GM23338 (cell line): ENCODE measurements at regions not wholly inside any gene's neighbourhood (a gene's known extent, or its start where the extent isn't known, plus 50 kb on each side); places are given as distances from the start of the nearest gene placed in this dataset.

Experiments used
- ATAC-seq: fragments of 200-7000 bp; cut with Tn5 transposase; 3 replicates; pipeline ENCODE4 v1.9.1; 2020
- DNase-seq: peaks from one replicate; pipeline ENCODE4 v3.0.0-alpha.2; 2015; ENCODE audit warnings: low spot score
- H2AFZ ChIP-seq: fragments of 200-600 bp; sonication (generic); 2 replicates; pipeline ENCODE4 v1.8.0; 2016; ENCODE audit warnings: antibody characterized with exemption, mild to moderate bottlenecking, moderate library complexity
- H3F3A ChIP-seq: fragments of 200-600 bp; sonication (generic); replicated peaks from 2 replicates; pipeline ENCODE4 v1.8.0; 2017; ENCODE audit warnings: antibody characterized with exemption, mixed run types, low read depth
- H3K27ac ChIP-seq: fragments of 200-600 bp; sonication (generic); 2 replicates; pipeline ENCODE4 v1.6.1; 2016; ENCODE audit warnings: low read depth
- H3K27me3 ChIP-seq: fragments of 200-600 bp; sonication (generic); 2 replicates; pipeline ENCODE4 v1.8.0; 2016; ENCODE audit warnings: mild to moderate bottlenecking, mixed run types, moderate library complexity; ENCODE audit not compliant: insufficient read depth
- H3K36me3 ChIP-seq: fragments of 200-600 bp; sonication (generic); 2 replicates; pipeline ENCODE4 v1.8.0; 2016; ENCODE audit warnings: mild to moderate bottlenecking; ENCODE audit not compliant: insufficient read depth
- H3K4me1 ChIP-seq: fragments of 200-600 bp; sonication (generic); 2 replicates; pipeline ENCODE4 v1.8.0; 2016; ENCODE audit warnings: mild to moderate bottlenecking, moderate library complexity; ENCODE audit not compliant: insufficient read depth
- H3K4me2 ChIP-seq: fragments of 200-600 bp; sonication (generic); 2 replicates; pipeline ENCODE4 v1.7.1; 2017; ENCODE audit warnings: mixed run types
- H3K4me3 ChIP-seq: fragments of 200-600 bp; sonication (generic); 2 replicates; pipeline ENCODE4 v1.6.1; 2016; ENCODE audit warnings: mixed run types
- H3K79me2 ChIP-seq: fragments of 200-600 bp; sonication (generic); replicated peaks from 2 replicates; pipeline ENCODE4 v1.8.0; 2017; ENCODE audit warnings: mild to moderate bottlenecking; ENCODE audit not compliant: insufficient read depth
- H3K9me2 ChIP-seq: fragments of 200-600 bp; sonication (generic); 2 replicates; pipeline ENCODE4 v1.8.0; 2017; ENCODE audit not compliant: insufficient read depth
- H4K20me1 ChIP-seq: fragments of 200-600 bp; sonication (generic); replicated peaks from 2 replicates; pipeline ENCODE4 v1.8.0; 2017; ENCODE audit warnings: mild to moderate bottlenecking; ENCODE audit not compliant: insufficient read depth
- H3K27ac Mint-ChIP-seq: 2 replicates; pipeline ENCODE4 v1.8.0; 2020; ENCODE audit warnings: inconsistent platforms, mild to moderate bottlenecking, moderate library complexity, mixed read lengths
- H3K27me3 Mint-ChIP-seq: 3 replicates; pipeline ENCODE4 v1.8.0; 2022; ENCODE audit warnings: low read depth, mild to moderate bottlenecking, moderate library complexity, mixed read lengths, inconsistent platforms; ENCODE audit not compliant: insufficient read depth, poor library complexity
- H3K36me3 Mint-ChIP-seq: 3 replicates; pipeline ENCODE4 v1.8.0; 2021; ENCODE audit warnings: low read depth, mild to moderate bottlenecking, inconsistent platforms, moderate library complexity, mixed read lengths
- H3K4me1 Mint-ChIP-seq: 3 replicates; pipeline ENCODE4 v1.8.0; 2020; ENCODE audit warnings: mild to moderate bottlenecking, inconsistent platforms, mixed read lengths
- H3K4me3 Mint-ChIP-seq: 3 replicates; pipeline ENCODE4 v1.8.0; 2021; ENCODE audit warnings: moderate library complexity, mild to moderate bottlenecking, inconsistent platforms, mixed read lengths
- H3K9me3 Mint-ChIP-seq: 3 replicates; pipeline ENCODE4 v1.8.0; 2020; ENCODE audit warnings: moderate library complexity, mild to moderate bottlenecking, inconsistent platforms, mixed read lengths
- CREB1 ChIP-seq: fragments of 250-450 bp; sonication (Bioruptor Pico); IDR thresholded peaks from 2 replicates; pipeline ENCODE4 v1.5.0; 2020; ENCODE audit warnings: low read depth, mild to moderate bottlenecking, moderate library complexity
- EZH2phosphoT487 ChIP-seq: fragments of 200-600 bp; sonication (generic); IDR thresholded peaks from one replicate; pipeline ENCODE4 v1.8.1; 2018; ENCODE audit warnings: antibody characterized with exemption; ENCODE audit not compliant: unreplicated experiment
- JUNB ChIP-seq: IDR thresholded peaks from one replicate; pipeline ENCODE4 v1.6.1; 2016; ENCODE audit warnings: antibody characterized with exemption; ENCODE audit not compliant: unreplicated experiment
- POLR2AphosphoS5 ChIP-seq: IDR thresholded peaks from 2 replicates; pipeline ENCODE4 v1.6.1; 2016; ENCODE audit warnings: antibody characterized with exemption, low read depth
- ZNF114 ChIP-seq: fragments of 250-450 bp; sonication (Bioruptor Pico); IDR thresholded peaks from 2 replicates; pipeline ENCODE4 v1.5.0; 2020; ENCODE audit warnings: mild to moderate bottlenecking, moderate library complexity
- ZNF331 ChIP-seq: fragments of 250-450 bp; sonication (Bioruptor Pico); IDR thresholded peaks from 2 replicates; pipeline ENCODE4 v1.5.0; 2020; ENCODE audit warnings: low read depth, mild to moderate bottlenecking, moderate library complexity
- TF ChIP-seq, protein P1 (sequence below): fragments of 250-450 bp; sonication (Bioruptor Pico); IDR thresholded peaks from 2 replicates; pipeline ENCODE4 v1.5.0; 2020; ENCODE audit warnings: mild to moderate bottlenecking, moderate library complexity

DNA sequence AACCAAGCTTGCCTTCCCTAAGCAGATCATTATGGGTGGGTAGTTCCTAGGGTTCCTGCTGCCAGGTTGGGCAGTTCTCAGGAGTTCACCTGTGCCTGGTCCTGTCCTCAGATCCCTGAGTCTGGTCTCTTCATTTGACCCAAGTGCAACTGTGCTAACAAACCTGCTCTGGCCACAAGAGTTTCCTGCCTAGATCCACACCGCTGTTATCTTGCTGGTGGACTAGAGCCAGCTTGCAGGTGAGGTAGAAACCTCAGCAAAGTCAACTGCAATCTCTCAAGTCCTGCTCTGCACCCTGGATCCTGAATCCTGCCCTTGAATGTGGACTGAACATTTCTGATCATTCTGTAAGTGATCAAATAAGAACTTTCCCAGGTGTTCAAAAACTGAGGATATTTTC, 191.8 kb upstream of the LRFN2 start (continued):
- TF ChIP-seq, protein P1, sequence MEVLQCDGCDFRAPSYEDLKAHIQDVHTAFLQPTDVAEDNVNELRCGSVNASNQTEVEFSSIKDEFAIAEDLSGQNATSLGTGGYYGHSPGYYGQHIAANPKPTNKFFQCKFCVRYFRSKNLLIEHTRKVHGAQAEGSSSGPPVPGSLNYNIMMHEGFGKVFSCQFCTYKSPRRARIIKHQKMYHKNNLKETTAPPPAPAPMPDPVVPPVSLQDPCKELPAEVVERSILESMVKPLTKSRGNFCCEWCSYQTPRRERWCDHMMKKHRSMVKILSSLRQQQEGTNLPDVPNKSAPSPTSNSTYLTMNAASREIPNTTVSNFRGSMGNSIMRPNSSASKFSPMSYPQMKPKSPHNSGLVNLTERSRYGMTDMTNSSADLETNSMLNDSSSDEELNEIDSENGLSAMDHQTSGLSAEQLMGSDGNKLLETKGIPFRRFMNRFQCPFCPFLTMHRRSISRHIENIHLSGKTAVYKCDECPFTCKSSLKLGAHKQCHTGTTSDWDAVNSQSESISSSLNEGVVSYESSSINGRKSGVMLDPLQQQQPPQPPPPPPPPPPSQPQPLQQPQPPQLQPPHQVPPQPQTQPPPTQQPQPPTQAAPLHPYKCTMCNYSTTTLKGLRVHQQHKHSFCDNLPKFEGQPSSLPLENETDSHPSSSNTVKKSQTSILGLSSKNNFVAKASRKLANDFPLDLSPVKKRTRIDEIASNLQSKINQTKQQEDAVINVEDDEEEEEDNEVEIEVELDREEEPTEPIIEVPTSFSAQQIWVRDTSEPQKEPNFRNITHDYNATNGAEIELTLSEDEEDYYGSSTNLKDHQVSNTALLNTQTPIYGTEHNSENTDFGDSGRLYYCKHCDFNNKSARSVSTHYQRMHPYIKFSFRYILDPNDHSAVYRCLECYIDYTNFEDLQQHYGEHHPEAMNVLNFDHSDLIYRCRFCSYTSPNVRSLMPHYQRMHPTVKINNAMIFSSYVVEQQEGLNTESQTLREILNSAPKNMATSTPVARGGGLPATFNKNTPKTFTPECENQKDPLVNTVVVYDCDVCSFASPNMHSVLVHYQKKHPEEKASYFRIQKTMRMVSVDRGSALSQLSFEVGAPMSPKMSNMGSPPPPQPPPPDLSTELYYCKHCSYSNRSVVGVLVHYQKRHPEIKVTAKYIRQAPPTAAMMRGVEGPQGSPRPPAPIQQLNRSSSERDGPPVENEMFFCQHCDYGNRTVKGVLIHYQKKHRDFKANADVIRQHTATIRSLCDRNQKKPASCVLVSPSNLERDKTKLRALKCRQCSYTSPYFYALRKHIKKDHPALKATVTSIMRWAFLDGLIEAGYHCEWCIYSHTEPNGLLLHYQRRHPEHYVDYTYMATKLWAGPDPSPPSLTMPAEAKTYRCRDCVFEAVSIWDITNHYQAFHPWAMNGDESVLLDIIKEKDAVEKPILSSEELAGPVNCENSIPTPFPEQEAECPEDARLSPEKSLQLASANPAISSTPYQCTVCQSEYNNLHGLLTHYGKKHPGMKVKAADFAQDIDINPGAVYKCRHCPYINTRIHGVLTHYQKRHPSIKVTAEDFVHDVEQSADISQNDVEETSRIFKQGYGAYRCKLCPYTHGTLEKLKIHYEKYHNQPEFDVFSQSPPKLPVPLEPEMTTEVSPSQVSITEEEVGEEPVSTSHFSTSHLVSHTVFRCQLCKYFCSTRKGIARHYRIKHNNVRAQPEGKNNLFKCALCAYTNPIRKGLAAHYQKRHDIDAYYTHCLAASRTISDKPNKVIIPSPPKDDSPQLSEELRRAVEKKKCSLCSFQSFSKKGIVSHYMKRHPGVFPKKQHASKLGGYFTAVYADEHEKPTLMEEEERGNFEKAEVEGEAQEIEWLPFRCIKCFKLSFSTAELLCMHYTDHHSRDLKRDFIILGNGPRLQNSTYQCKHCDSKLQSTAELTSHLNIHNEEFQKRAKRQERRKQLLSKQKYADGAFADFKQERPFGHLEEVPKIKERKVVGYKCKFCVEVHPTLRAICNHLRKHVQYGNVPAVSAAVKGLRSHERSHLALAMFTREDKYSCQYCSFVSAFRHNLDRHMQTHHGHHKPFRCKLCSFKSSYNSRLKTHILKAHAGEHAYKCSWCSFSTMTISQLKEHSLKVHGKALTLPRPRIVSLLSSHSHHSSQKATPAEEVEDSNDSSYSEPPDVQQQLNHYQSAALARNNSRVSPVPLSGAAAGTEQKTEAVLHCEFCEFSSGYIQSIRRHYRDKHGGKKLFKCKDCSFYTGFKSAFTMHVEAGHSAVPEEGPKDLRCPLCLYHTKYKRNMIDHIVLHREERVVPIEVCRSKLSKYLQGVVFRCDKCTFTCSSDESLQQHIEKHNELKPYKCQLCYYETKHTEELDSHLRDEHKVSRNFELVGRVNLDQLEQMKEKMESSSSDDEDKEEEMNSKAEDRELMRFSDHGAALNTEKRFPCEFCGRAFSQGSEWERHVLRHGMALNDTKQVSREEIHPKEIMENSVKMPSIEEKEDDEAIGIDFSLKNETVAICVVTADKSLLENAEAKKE (CRISPR knock-in tag): no peak
- TF ChIP-seq ZNF114 (CRISPR knock-in tag): no peak
- TF ChIP-seq ZNF331 (CRISPR knock-in tag): no peak
- no peak for TF ChIP-seq EZH2phosphoT487
- TF ChIP-seq CREB1 (CRISPR knock-in tag): no peak
- TF ChIP-seq POLR2AphosphoS5: no peak

DNA sequence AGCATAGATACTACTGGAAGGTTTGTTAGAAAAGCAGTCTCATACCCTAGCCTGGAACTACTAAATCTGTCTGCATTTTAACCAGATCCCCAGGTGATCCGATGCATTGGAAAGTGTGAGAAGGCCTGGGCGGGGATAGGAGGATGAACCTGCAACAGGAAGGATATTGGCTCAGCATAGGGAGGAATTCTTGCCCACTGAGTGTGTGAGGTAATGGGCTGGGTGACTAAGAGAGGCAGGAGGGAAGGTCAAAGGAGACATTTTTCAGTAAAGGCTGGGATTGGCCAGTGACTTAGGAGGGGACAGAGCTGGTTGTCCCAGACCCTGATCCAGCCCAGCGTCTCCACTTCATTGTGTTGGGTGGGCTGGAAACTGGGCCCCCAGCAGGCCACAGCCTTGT, 191.0 kb upstream of the LRFN2 start:
- no peaks in the 10 kb centered on the region for H3K4me1 ChIP-seq
- H4K20me1 ChIP-seq: no peaks in the 10 kb centered on the region
- H3K4me2 ChIP-seq: no peak overlapping the region
- ATAC-seq: no peak
- 0 out of 2 replicates have a peak, but pooled peaks cover 3% of the 10 kb centered on the region for H3K9me2 ChIP-seq
- no peaks in the 10 kb centered on the region for H3K27me3 ChIP-seq
- H3F3A ChIP-seq: no peaks in the 10 kb centered on the region
- Mint-ChIP-seq H3K36me3 (no peaks in the 10 kb centered on the region), H3K27ac (no peak overlapping the region), H3K4me1 (no peaks in the 10 kb centered on the region), H3K4me3 (no peak overlapping the region), H3K27me3 (peaks cover 3% of the 10 kb centered on the region), H3K9me3 (no peaks in the 10 kb centered on the region; the same call in 2 of the 3 replicates)
- H3K27ac ChIP-seq: no peak overlapping the region
- no peak overlapping the region for H3K4me3 ChIP-seq
- no peaks in the 10 kb centered on the region for H3K36me3 ChIP-seq
- no peak for DNase-seq
- no peak overlapping the region for H2AFZ ChIP-seq
- no peaks in the 10 kb centered on the region for H3K79me2 ChIP-seq
- TF ChIP-seq, protein P1 (CRISPR knock-in tag): no peak
- TF ChIP-seq JUNB (no peak), EZH2phosphoT487 (no peak)
